Daoy (cell line): ENCODE measurements at regions not wholly inside any gene's neighbourhood (a gene's known extent, or its start where the extent isn't known, plus 50 kb on each side); places are given as distances from the start of the nearest gene placed in this dataset.
A peak's percentile ranks its signal among the peaks of the same experiment; 100 is the strongest.

ENCODE experiments used
- DNase-seq: peaks from one replicate; pipeline ENCODE4 v3.0.0-alpha.2; 2015; ENCODE audit warnings: low read depth

- DNase-seq: no peak
Measured at GRCh38 chrX:8869812-8870211, 68.6 kb upstream of the FAM9A start.

GRCh38 chrX:8868906-8869305 lies 67.7 kb upstream of the FAM9A start:
- DNase-seq: no peak

- peak; percentile 58 for DNase-seq
Measured at GRCh38 chrX:8868070-8868773, 67.0 kb upstream of the FAM9A start.

- DNase-seq: no peak
Measured at GRCh38 chrX:8867406-8867805, 66.2 kb upstream of the FAM9A start.

- DNase-seq: no peak
Measured at GRCh38 chrX:8864161-8864560, 63.0 kb upstream of the FAM9A start.

GRCh38 chrX:8861908-8862307 lies 60.7 kb upstream of the FAM9A start:
- DNase-seq: no peak

- no peak for DNase-seq
Measured at GRCh38 chrX:8851231-8851886, 50.2 kb upstream of the FAM9A start.
